Breast epithelium (tissue), 4 donors: ENCODE measurements at regions not wholly inside any gene's neighbourhood (a gene's known extent, or its start where the extent isn't known, plus 50 kb on each side); places are given as distances from the start of the nearest gene placed in this dataset.

Source experiments
- DNase-seq, 2 donors: peaks; one replicate each; pipeline ENCODE4 v3.0.0-alpha.2; 2019; ENCODE audit warnings: low spot score in 2 of 2
- H3K27ac ChIP-seq, 2 donors: fragments of 200-600 bp; sonication (generic) in 1 of 2; one replicate each; pipeline ENCODE4 v1.5.1; 2016 to 2019; ENCODE audit warnings: mild to moderate bottlenecking in 1 of 2
- H3K27me3 ChIP-seq, 2 donors: fragments of 200-600 bp; sonication (generic) in 1 of 2; one replicate each; pipeline versions ENCODE4 v1.5.1 to v1.6.0; 2017 to 2019; ENCODE audit warnings: control low read depth in 1 of 2, mild to moderate bottlenecking in 1 of 2
- H3K36me3 ChIP-seq: fragments of 200-600 bp; one replicate; pipeline ENCODE4 v1.5.1; 2019
- H3K4me1 ChIP-seq, 2 donors: fragments of 200-600 bp; sonication (generic); one replicate each; pipeline ENCODE4 v1.5.1; 2016 to 2019; ENCODE audit warnings: control low read depth in 1 of 2
- H3K4me3 ChIP-seq, 3 donors: fragments of 200-600 bp; sonication (generic); 1 replicate in 2 of 3; 2 replicates in 1 of 3; pipeline ENCODE4 v1.5.1; 2016 to 2019; ENCODE audit warnings: mild to moderate bottlenecking in 3 of 3, moderate library complexity in 2 of 3
- H3K9me3 ChIP-seq, 2 donors: fragments of 200-600 bp; sonication (generic) in 1 of 2; one replicate each; pipeline ENCODE4 v1.5.1; 2016 to 2019; ENCODE audit warnings: control low read depth in 1 of 2
- POLR2A ChIP-seq: fragments of 450-650 bp; IDR thresholded peaks from one replicate; pipeline ENCODE4 v1.6.1; 2016; ENCODE audit warnings: antibody characterized with exemption, mild to moderate bottlenecking, moderate library complexity
- POLR2AphosphoS5 ChIP-seq, 3 donors: sonication (generic); formaldehyde crosslinking; IDR thresholded peaks; one replicate each; pipeline ENCODE4 v1.6.1; 2017; ENCODE audit warnings: antibody characterized with exemption in 3 of 3
- intact Hi-C: fragments of 100-400 bp; cut with DNase I; formaldehyde crosslinking; loops from one replicate; pipeline ENCODE4 v1.15.1; 2023; ENCODE audit warnings: low total_unique reads
- TF ChIP-seq, protein P1 (sequence below), 3 donors: fragments of 450-650 bp; IDR thresholded peaks; one replicate each; pipeline ENCODE4 v1.5.1; 2016 to 2017; ENCODE audit warnings: antibody characterized with exemption in 3 of 3, mild to moderate bottlenecking in 3 of 3, moderate library complexity in 3 of 3

DNA sequence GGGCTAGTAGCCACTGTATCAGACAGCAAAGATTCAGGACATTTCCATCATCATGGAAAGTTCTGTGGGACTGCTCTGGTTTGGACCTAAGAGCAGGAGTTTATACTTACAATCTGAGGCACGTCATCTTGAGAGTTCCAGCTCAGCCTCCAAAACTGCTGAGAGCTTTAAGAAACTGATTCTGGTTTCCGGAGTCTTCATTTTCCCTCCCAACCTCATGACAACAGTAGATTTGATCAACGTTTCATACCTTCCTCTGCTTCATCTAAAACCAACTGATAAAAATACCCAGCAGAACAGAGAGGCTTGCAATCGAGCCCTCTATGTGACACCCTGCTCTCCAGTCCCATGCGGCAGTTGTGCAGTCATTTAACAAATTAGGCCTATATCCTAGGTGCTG is 64.3 kb upstream of the EPB41L1 start:
- Histone ChIP-seq H3K27me3 (no peaks in the 10 kb centered on the region), H3K9me3 (no peaks in the 10 kb centered on the region), H3K4me3 (no peak overlapping the region), H3K27ac (peak overlapping the region in 1 of 2 donors; percentile 92), H3K36me3 (no peaks in the 10 kb centered on the region), H3K4me1 (peaks cover 0 to 4% of the 10 kb centered on the region in 2 donors)
- intact Hi-C loops, result no loop called here
- TF ChIP-seq POLR2A (no peak), POLR2AphosphoS5 (IDR thresholded peaks at IDR 0.05) (no peak)
- TF ChIP-seq, protein P1, sequence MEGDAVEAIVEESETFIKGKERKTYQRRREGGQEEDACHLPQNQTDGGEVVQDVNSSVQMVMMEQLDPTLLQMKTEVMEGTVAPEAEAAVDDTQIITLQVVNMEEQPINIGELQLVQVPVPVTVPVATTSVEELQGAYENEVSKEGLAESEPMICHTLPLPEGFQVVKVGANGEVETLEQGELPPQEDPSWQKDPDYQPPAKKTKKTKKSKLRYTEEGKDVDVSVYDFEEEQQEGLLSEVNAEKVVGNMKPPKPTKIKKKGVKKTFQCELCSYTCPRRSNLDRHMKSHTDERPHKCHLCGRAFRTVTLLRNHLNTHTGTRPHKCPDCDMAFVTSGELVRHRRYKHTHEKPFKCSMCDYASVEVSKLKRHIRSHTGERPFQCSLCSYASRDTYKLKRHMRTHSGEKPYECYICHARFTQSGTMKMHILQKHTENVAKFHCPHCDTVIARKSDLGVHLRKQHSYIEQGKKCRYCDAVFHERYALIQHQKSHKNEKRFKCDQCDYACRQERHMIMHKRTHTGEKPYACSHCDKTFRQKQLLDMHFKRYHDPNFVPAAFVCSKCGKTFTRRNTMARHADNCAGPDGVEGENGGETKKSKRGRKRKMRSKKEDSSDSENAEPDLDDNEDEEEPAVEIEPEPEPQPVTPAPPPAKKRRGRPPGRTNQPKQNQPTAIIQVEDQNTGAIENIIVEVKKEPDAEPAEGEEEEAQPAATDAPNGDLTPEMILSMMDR (IDR thresholded peaks at IDR 0.05), result no peak
- no peak for DNase-seq

DNA sequence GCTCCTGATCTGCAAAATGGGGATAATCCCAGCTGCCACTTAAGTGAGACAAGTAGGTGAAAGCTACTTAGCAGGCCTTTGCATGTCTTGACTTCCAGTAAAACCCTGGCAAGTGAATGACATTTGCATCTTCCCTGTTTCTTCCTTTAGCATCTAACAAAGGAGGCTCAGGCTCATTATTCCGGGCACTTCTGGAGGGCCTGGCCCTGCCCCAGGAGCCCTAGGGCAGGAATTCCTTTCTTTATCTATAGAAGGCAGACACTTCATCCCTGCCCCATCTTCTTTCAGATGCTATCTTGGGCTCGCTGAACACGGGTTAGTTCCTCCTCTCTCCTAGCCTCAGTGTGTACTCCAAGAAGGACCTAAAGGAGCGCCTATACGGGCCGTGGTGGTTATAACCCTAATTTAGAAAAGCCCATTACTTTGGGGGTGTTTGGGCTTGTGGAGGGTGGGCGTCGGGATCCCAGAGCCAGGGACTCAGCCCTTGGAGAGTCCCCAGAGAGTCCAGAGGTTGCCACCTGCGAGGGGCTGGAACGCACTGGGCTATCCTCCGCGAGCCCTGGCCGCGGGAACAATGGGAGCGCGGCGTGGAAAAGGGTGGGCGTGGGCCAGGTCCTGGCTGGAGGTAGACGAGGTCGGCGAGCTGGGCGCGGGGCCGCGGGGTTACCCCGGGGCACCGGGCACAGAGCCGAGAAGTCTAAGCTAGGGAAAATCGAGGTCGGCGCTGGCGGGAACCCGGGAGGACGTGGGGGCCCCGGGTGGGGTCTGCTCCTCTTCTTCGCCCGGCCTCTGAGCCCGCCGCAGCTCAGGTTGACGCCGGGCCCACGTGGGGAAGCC is 62.8 kb upstream of the EPB41L1 start:
- Histone ChIP-seq H3K27me3 (no peaks in the 10 kb centered on the region), H3K4me1 (no peaks in the 10 kb centered on the region), H3K36me3 (no peaks in the 10 kb centered on the region), H3K4me3 (peak overlapping the region; percentile 69 to 89 (median 71)), H3K9me3 (no peaks in the 10 kb centered on the region), H3K27ac (peak overlapping the region; percentile 87 to 92)
- no peak for TF ChIP-seq POLR2A
- TF ChIP-seq, protein P1 (IDR thresholded peaks at IDR 0.05), result no peak
- peak in 1 of 3 donors; percentile 14 for TF ChIP-seq POLR2AphosphoS5 (IDR thresholded peaks at IDR 0.05)
- intact Hi-C loops, result no loop called here
- DNase-seq, result no peak

DNA sequence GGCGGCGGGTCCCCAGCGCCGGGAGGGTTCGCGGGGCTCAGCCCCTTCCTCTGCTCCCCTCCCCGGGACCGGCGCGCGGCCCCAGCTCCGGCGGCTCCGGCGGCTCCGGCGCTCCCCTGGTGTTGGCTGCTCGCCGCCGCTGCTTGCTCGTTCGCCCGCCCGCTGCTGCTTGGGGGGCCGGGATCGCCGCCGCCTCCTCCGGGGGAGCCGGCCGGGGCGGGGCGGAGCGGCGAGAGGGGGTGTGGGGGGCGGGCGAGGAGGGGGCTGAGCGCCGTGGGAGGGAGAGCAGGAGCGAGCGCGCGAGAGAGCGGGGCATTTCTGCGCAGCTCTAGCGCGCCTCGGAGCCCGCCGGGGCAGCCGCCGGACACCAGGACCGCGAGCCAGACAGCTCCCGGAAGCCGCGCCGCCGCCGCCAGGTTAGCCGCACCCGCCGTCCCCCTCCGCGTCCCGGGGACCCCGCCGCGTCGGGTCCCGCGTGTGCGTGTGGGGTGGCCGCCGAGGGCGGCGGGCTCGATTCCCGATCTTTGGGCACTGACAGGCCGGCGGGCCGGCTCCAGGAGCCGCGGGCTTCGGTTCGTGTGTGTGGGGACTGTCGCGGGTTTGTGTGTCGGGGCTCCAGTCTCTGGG is 62.0 kb upstream of the EPB41L1 start:
- TF ChIP-seq, protein P1 (IDR thresholded peaks at IDR 0.05), result no peak
- TF ChIP-seq POLR2A (no peak), POLR2AphosphoS5 (IDR thresholded peaks at IDR 0.05) (no peak)
- DNase-seq, result no peak
- H3K4me1 ChIP-seq, result peaks cover 0 to 6% of the 10 kb centered on the region in 2 donors
- no peaks in the 10 kb centered on the region for H3K9me3 ChIP-seq
- no peaks in the 10 kb centered on the region for H3K36me3 ChIP-seq
- intact Hi-C loops, result no loop called here
- peak overlapping the region; percentile 69 to 89 (median 71) for H3K4me3 ChIP-seq
- H3K27ac ChIP-seq, result peak overlapping the region; percentile 87 to 92
- H3K27me3 ChIP-seq, result no peaks in the 10 kb centered on the region

DNA sequence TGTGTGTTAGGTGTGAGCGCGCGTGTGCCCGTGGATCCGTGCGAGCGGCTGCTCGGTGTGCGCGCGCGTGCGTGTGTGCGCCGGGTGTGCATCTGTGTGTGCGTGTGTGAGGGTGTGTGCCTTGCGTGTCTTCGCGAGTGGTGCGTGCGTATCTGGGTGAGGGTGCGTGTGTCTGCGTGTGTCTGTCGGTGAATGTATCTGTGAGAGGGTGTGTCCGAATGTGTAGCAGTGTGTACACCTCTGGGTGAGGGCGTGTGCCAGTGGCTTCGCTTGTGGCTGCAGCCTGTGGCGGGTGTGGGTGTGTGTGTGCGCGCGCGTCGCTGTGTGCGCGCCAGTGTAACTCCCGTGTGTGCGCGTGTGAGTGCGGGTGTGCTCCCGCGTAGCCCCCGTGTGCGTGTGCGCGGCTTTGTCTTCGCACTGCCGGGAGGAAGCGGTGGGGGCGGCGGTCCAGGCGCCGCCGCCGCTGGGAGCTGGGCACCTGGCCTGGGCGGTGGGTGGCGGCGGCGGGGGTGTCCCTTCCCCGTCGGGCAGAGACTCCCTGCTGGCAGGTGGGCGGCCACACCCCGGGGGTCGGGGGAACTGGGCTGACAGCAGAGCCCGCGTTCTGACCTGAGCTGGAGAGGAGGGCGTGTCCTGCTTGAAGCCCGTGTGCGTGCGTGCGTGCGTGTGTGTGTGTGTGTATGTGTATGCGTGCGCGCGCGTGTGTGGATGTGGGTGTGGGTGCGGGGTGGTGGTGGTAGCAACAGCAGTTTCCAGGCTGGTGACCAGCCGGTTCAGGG is 61.3 kb upstream of the EPB41L1 start:
- Histone ChIP-seq H3K27me3 (no peaks in the 10 kb centered on the region), H3K36me3 (no peaks in the 10 kb centered on the region), H3K4me1 (peaks cover 0 to 13% of the 10 kb centered on the region in 2 donors), H3K27ac (peak overlapping the region; percentile 87 to 92), H3K9me3 (no peaks in the 10 kb centered on the region), H3K4me3 (peak overlapping the region; percentile 69 to 89 (median 71))
- intact Hi-C loops, result no loop called here
- TF ChIP-seq, protein P1 (IDR thresholded peaks at IDR 0.05), result no peak
- no peak for TF ChIP-seq POLR2AphosphoS5 (IDR thresholded peaks at IDR 0.05)
- no peak for TF ChIP-seq POLR2A
- DNase-seq, result peak; percentile 67 to 72
